ENCODE measurements at regions not wholly inside any gene's neighbourhood (a gene's known extent, or its start where the extent isn't known, plus 50 kb on each side); places are given as distances from the start of the nearest gene placed in this dataset.

- TF ChIP-seq NR2C2 (CRISPR knock-in tag; IDR thresholded peaks at IDR 0.05) (no peak), NR2C2 (tag; IDR thresholded peaks at IDR 0.05) (no peak), POLR2A (conservative IDR thresholded peaks at IDR 0.05) (no peak)
Observed at GRCh38 chr2:79355569-79355968, 157.3 kb upstream of the CTNNA2 start.
